Stimulated activated CD4-positive, alpha-beta T cell treated with anti-CD3 and anti-CD28 coated beads, Interleukin-12 subunit alpha, Interleukin-12 subunit beta, amount 100 ng/mL, for 48 hours (primary cell): ENCODE measurements at regions not wholly inside any gene's neighbourhood (a gene's known extent, or its start where the extent isn't known, plus 50 kb on each side); places are given as distances from the start of the nearest gene placed in this dataset.
"Not testable (repeated sequence)": the region's sequence is repeated elsewhere in the genome, so short reads cannot be mapped to it uniquely, and the experiment has no call there.

ENCODE experiments used
- DNase-seq, 3 donors: peaks; one replicate each; pipeline ENCODE4 v3.0.0-alpha.2; 2020; ENCODE audit warnings: low read depth in 2 of 3, low spot score in 1 of 3

DNA sequence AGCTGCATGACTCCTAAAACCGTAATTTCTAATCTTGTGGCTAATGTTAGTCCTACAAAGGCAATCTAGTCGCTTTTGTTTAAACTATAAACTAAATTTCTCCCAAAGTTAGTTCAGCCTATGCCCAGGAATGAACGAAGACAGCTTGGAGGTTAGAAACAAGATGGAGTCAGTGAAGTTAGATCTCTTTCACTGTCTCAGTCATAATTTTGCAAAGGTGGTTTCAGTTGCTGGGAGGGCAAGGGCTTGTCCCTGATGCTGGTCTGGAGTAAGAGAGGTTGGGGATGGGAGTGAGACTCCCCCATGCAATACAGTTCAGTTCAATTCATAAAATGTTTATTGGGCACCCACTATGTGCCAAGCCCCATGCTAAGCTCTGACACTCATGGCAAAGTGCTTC is 362.1 kb downstream of the TYW1 start:
- DNase-seq: not testable (repeated sequence)

DNA sequence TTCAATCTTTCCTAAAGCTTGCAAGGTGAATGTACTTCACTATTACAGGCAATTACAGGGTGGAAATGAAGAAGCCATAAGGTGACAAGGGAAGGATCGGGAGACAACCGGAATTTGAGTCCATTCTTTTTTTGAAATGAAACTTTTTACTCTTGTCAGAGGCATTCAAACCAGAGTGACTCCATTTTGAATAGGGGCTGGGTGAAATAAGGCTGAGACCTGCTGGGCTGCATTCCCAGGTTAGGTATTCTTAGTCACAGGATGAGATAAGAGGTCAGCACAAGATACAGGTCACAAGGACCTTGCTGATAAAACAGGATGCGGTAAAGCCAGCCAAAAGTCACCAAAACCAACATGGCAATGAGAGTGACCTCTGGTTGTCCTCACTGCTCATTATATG is 363.3 kb downstream of the TYW1 start:
- DNase-seq: no peak

DNA sequence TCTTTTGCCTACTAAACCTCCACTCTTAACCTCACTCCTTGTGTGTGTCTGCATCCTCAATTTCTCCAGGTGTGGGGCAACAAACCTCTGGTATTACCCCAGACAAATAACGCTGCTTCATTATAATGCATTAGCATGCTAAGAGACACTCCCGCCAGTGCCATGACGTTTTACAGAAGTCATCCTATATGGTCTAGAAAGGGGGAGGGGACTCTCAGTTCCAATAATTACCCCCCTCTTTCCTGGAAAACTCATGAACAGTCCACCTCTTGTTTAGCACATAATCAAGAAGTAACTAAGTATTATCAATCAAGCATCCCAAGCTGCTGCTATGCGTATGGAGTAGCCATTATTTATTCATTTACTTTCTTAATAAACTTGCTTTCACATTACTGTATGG is 364.5 kb downstream of the TYW1 start:
- DNase-seq: no peak

DNA sequence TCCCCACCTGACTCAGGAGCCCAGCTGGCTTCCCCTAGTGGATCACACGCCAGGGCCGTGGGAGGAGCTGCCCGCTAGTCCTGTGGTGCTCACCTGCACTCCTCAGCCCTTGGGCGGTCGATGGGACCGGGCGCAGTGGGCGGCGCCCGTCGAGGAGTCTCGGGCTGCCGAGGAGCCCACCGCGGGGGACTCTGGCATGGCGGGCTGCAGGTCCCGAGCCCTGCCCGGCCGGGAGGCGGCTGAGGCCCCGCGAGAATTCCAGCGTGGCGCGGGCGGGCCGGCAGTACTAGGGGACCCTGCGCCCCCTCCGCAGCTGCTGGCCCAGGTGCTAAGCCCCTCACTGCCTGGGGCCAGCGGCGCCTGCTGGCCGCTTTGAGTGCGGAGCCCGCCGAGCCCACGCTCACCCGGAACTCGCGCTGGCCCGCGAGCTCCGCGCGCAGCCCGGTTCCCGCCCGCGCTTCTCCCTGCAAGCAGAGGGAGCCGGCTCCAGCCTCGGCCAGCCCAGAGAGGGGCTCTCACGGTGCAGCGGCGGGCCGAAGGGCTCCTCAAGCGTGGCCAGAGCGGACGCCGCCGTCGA is 367.9 kb downstream of the TYW1 start:
- DNase-seq: no peak

DNA sequence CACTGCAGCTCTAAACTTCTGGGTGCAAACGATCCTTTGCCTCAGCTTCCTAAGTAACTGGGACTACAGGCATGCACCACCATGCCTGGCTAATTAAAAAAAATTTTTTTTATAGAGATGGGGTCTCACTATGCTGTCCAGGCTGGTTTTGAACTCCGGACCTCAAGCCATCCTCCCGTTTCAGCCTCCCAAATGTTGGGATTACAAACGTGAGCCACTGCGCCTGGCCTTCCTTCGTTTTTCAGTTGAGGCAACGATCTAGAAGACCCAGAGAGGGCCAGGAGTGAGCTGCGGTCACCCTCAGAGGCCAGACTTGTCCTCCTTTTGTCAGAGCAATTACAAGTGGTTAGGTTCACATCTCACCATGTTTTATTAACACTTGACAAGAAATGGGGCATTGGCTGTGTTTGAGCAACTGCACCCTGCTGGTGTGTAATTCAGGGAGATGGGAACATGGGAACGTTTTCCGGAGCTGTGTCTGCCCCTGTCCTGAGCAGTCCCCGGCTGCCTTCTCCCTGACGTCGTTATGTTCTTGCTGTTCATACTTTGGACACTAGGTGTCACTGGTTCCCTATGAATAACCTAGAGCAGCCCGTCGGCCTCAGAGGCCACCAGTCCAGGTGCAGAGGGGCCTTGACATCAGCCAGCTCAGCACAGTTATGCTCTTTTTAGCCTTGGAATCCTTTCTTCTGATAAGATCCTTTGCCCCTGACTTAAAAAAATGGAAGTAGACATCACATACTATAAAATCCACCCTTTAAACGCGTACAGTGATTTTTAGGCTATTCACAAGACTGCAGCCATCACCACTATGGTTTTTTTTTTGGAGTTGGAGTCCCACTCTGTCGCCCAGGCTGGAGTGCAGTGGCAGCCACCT is 375.0 kb downstream of the TYW1 start:
- DNase-seq: peak; percentile 12 to 73 (median 13)

DNA sequence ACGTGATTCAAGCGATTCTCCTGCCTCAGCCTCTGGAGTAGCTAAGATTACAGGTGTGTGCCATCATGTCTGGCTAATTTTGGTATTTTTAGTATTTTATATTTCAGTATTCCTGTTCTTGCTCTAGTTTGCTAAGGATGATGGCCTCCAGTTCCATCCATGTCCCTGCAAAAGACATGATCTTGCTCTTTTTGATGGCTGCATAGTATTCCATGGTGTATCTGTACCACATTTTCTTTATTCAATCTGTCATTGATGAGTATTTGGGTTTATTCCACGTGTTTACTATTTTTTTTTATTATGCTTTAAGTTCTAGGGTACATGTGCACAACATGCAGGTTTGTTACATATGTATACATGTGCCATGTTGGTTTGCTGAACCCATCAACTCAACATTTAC is 376.8 kb downstream of the TYW1 start:
- DNase-seq: not testable (repeated sequence)

DNA sequence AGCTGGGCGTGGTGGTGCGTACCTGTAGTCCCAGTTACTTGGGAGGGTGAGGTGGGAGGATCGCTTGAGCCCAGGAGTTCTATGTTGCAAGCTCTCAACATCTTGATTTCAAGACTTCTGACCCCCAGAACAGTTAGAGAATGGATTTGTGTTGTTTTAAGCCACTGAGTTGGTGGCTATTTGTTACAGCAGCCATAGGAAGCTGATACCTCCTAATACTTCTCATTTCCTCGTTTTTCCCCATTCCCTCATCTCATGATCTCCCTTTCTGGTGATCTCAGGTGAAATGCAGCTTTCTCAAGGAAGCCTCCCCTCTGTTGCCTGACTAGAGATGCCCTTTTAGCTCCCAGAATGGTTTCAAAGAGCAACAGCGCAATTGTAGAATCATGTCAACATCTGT is 378.8 kb downstream of the TYW1 start:
- no peak for DNase-seq

DNA sequence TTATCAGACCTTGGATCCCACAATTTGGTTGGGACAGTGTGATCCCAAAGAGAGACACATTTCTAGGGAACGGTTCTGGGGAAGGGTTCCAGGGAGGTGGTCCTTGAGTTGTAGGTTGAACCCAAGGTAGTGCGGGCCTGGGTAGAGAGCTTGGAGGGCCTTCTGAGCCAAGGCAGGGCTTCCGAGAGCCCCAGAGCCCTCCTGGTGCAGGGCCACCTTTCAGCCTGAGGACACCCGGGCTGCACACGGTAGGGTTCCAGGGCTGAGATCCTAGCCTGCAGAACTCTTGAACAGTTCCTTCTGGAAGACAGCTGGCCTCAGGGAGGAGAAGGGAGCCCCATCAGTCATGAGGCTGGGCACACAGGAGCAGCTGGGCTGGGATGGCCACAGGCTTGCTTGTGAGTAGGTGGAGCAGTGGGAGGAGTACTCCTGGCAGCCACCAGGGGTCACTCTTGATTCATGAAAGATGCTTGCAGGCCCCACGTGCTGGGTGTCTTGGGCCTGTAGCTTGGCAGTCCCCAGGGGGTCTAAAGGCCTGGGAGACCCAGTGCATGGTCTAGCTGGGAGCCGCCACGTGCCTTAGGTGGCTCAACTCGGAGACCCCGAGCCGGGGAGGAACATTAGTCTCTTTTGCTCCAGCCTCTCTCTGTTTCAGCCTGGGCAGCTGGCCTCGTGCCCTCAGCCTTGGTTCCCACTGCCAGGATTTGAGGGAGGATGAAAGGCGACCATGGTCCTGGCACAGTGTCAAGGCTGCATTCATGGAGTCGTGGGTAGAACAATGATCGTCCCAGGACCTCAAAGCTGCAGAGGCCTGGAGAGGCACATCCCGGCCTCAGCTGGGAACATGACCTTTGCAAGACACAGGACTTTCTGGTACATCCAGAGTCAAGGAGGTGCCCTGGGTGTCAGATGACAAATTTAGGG is 381.6 kb downstream of the TYW1 start:
- peak; percentile 37 to 65 (median 38) for DNase-seq

DNA sequence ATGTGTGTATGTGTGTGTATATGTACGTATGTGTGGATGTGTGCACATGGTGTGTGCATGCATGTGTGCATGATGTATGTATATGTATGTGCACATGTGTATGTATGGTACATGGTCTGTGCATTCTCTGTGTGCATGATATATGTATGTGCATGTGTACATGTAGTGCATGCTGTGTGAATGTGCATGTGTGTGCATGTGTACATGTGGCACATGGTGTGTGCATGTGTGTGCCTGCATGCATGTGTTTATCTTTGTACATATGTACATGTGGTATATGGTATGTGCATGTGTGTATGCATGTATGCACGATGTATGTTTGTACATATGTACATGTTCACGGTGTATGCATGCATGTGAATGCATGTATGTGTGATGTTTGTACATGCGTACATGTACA is 383.7 kb downstream of the TYW1 start:
- DNase-seq: no peak

DNA sequence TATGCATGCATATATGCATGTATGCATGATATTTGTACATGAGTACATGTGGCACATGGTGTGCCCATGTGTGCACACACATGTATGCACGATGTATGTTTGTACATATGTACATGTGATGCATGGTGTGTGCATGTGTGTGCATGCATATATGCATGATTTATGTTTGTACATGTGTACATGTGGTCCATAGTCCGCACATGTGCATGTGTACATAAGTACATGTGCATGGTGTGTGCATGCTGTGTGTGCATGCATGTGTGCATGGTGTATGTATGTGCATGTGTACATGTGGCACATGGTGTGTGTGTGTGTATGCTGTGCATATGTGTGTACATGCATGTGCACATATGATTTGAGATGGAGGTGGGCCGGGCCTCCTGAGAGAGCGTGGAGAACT is 384.2 kb downstream of the TYW1 start:
- DNase-seq: no peak

DNA sequence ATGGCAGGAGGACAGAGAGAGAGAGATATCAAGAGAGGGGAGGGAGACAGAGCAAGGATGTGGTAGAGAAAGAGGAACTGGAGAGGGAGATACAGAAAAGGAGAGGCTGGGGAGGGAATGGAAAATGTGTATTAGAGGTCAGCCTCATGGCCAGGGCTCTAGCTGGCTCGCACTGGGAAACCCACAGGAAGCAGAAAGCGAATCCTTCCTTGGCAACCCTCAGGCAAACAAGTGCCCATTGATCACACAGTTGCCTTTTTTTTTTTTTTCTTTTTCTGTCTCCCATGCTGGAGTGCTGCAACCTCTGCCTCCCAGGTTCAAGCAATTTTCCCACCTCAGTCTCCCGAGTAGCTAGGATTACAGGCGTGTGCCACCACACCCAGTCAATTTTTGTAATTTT is 391.2 kb downstream of the TYW1 start:
- no peak for DNase-seq

DNA sequence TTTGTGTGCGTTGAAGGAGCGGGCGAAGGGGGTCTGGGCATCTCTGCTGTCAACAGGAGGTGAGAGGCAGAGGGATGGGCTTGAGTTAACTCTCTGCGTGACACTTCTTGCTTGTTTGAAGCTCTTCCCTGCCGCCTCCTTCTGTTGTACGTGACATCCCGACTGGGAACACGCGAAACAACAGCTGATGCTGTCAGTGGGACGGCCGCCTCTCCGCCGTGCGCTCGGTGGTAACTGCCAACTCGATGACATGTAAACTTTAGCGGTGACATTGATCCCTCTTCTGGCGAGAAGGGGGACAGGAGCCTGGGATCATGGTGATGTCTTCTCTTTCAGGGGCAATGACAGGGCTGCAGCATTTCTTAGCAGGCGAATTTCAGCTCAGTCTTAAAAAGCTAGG is 394.5 kb downstream of the TYW1 start:
- DNase-seq: no peak

DNA sequence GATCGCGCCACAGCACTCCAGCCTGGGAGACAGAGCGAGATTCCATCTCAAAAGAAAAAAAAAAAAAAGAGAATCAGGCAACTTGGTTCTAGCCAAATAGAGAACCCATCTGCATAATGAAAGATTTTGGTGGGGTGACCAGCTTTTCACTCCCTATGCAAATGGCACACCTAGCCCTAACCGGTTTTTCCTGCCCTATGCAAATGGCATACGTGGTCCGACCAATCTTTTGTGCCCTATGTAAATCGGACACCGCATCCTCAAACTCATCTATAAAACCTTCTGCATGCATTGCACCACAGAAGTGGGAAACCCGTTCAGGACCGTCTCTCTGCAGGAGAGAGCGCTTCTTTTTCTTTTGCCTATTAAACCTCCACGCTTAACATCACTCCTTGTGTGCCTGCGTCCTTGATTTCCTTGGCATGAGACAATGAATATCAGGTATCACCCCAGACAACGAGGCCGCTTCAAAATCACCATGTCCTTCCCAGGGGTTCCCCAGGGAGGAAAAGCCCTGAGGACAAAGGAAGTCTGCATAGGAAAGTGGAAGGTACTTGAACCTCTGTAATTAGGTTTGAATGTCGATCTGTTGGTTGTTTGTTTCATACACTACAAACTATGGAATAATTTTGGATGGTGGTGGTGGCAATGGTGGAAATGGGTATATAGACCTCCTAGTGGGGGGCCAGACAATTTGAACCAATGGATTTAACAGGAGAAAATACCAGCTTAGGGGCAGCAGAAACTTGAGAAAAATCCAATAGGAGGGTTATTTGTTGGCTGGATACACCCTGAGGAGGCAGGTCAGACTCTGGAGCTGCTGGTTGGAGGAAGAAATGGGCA is 396.2 kb downstream of the TYW1 start:
- DNase-seq: no peak

DNA sequence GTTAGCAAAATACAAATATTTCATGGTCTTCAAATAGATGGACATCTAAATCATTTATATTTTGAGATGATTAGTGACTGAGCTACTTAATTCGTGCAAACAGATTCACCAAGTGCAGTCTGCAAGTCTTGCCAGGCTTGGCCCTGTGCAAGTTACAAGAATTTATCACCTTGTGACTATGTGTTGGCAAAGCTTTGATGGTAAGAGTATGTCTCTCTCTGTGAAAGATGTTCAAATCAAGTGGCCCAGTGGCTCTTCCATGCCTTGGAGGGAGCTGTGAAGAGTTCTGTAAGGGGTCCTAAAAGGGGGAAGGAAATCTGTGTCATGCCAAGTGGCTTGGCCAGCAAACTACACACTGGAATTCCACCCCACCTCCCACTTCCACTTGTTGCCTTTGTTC is 397.3 kb downstream of the TYW1 start:
- no peak for DNase-seq

DNA sequence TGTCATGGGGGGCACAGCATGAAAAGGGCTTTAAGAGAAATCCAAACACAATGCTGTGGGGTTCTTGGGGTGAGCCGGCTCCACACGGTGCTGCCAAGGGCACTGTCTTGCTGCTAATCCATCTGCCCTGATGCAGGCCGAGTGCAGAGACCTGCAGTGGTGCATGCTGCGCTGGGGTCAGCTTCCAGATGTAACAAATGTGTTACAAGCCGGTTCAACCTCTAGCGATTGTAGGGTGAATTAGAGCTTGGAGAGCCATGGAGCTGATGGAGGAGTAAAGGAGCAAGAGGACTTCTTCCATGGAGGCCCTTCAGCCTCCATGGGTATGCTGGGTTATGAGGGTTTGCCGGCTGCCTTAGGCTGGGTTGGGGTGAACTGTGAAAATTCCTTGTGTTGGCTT is 402.3 kb downstream of the TYW1 start:
- no peak for DNase-seq

DNA sequence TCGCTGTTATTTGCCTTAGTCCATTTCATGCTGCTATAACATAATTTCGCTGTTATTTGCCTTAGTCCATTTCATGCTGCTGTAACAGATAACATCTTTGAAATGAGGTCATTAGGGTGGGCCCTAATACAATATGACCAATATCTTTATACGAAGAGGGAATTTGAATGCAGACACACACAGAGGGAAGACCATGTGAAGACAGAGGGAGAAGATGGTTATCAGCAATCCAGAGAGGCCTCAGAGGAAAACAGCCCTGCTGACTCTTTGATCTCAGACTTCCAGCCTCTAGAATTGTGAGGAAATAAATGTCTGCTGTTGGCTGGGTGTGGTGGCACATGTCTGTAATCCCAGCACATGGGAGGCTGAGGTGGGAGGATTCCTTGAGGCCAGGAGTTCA is 404.9 kb downstream of the TYW1 start:
- DNase-seq: no peak

DNA sequence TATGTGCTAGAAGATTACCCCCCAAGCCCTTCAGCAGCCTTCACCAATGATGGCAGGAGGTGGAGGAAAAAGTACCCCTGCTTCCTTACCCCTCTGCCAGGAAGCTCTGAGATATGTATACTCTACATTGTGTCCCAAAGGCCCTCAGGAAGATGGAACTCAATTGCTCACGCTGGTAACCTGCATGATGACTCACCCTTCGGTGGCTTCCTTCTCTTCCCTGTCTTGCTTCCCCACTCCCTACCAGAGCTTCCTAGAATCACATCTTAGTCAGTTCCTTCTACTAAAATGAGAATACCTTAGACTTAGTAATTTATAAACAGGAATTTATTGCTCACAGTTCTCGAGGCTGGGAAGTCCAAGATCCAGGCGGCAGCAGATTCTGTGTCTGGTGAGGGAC is 405.6 kb downstream of the TYW1 start:
- DNase-seq: no peak

DNA sequence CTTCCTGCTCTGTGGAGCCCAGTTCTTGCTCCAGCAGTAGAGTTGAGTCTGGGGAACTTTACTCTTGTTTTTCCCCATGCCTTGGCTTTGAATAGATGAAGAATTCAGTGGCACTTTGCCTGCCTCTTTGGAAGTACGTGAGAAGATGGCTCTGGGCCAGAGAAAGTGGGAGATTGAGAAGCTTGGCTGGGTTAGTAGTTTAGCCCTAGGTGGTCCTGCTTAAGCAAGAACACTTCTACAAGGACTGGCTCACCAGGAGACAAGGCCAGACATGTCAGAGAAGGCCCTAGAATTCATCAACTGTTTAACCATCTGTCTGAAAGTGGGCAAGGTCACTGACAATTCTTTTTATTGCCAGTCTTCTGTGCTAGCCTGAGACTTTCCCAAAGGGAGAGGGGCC is 410.3 kb downstream of the TYW1 start:
- no peak for DNase-seq

DNA sequence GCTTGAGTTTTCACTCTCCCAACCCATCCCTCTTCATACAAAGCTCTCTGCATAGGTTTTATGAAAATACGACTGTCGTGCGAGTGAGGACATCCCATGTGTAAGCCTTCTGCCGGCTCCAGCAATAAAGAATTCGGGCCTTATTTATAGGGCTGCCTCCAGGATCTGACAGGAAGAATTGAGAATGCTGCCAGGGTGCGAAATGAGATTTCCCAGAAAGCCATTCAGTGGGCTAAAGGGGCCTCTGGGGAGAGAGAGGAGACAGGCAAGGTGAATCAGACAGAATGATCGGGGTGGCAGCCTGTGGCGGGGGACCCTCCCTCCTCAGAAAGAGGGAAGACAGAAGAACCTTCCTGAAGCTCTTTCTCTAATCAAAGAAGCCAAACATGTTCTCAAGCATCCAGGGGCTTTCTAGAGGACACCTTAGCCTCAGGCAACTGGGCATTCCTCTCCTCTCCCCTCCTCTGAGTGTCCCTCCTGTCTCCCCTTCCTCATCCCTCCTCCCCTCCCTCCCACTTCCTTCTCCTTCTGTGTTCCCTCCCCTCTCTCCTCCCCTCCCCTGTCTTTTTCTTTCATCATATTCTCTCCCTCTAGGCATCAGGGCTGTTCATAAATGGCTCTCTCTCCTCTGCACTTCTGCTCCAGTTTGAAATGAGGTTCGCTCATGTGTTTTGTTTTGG is 410.9 kb downstream of the TYW1 start:
- no peak for DNase-seq

DNA sequence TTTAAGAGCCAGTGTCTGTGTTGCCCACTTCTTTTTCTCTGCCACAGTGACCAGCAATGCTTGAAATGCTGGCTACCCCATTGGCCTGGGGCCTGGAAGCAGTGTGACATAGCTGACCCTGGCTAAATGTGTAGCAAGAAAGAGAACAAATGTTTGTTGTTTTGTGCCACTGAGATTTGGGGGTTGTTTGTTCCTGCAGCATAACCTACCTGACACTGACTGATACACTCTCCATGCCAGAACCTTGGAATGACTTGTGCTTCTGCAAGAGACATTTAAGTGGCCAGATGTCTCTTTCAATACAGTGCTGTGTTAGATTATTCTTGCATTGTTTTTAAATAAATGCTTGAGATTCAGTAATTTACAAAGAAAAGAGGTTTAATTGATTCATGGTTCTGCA is 411.5 kb downstream of the TYW1 start:
- no peak for DNase-seq
